Osteocyte (in vitro differentiated cells): ENCODE measurements at regions not wholly inside any gene's neighbourhood (a gene's known extent, or its start where the extent isn't known, plus 50 kb on each side); places are given as distances from the start of the nearest gene placed in this dataset.

Source experiments
- DNase-seq: peaks from one replicate; pipeline ENCODE4 v3.0.0; 2021; ENCODE audit warnings: mixed read lengths; ENCODE audit not compliant: unreplicated experiment; ENCODE audit errors: extremely low spot score
- H3K27ac Mint-ChIP-seq: one replicate; pipeline ENCODE4 v1.8.0; 2021; ENCODE audit warnings: mild to moderate bottlenecking, mixed read lengths; ENCODE audit not compliant: unreplicated experiment
- H3K27me3 Mint-ChIP-seq: one replicate; pipeline ENCODE4 v1.8.0; 2021; ENCODE audit warnings: mixed read lengths; ENCODE audit not compliant: unreplicated experiment
- H3K36me3 Mint-ChIP-seq: one replicate; pipeline ENCODE4 v1.8.0; 2021; ENCODE audit warnings: mixed read lengths; ENCODE audit not compliant: unreplicated experiment
- H3K4me1 Mint-ChIP-seq: one replicate; pipeline ENCODE4 v1.8.0; 2021; ENCODE audit warnings: mixed read lengths; ENCODE audit not compliant: unreplicated experiment
- H3K4me3 Mint-ChIP-seq: one replicate; pipeline ENCODE4 v1.8.0; 2021; ENCODE audit warnings: mild to moderate bottlenecking, moderate library complexity, mixed read lengths; ENCODE audit not compliant: unreplicated experiment
- H3K9me3 Mint-ChIP-seq: one replicate; pipeline ENCODE4 v1.8.0; 2021; ENCODE audit warnings: mixed read lengths; ENCODE audit not compliant: unreplicated experiment
- TF ChIP-seq, protein P1 (sequence below): fragments of 200-600 bp; sonication (generic); IDR thresholded peaks from 2 replicates; pipeline ENCODE4 v1.5.0; 2021; ENCODE audit warnings: antibody characterized with exemption, mild to moderate bottlenecking, moderate library complexity

DNA sequence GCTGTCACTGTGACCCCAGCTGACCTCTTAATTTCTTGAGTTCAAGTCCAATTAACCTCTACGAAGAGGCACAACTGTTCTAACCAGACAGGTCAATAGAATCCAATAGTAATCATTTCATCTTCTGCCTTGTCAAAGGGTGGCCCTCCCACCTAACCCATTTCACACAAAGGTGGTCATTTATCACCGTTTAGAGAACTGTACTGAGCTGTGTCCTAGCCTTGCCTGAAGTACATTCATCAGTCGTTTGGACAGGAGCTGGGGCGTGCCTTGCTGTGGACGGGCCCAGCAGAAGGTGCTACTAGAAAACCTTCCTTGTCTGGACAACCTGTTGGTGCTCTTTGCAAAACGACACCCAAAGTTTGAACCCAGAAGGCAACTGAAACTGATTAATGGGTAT lies 605.4 kb downstream of the ISL1 start:
- no peak for DNase-seq
- Mint-ChIP-seq H3K9me3 (no peaks in the 10 kb centered on the region), H3K36me3 (no peaks in the 10 kb centered on the region), H3K4me3 (no peak overlapping the region), H3K4me1 (no peaks in the 10 kb centered on the region), H3K27ac (no peak overlapping the region), H3K27me3 (no peaks in the 10 kb centered on the region)
- TF ChIP-seq, protein P1, sequence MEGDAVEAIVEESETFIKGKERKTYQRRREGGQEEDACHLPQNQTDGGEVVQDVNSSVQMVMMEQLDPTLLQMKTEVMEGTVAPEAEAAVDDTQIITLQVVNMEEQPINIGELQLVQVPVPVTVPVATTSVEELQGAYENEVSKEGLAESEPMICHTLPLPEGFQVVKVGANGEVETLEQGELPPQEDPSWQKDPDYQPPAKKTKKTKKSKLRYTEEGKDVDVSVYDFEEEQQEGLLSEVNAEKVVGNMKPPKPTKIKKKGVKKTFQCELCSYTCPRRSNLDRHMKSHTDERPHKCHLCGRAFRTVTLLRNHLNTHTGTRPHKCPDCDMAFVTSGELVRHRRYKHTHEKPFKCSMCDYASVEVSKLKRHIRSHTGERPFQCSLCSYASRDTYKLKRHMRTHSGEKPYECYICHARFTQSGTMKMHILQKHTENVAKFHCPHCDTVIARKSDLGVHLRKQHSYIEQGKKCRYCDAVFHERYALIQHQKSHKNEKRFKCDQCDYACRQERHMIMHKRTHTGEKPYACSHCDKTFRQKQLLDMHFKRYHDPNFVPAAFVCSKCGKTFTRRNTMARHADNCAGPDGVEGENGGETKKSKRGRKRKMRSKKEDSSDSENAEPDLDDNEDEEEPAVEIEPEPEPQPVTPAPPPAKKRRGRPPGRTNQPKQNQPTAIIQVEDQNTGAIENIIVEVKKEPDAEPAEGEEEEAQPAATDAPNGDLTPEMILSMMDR, result no peak

DNA sequence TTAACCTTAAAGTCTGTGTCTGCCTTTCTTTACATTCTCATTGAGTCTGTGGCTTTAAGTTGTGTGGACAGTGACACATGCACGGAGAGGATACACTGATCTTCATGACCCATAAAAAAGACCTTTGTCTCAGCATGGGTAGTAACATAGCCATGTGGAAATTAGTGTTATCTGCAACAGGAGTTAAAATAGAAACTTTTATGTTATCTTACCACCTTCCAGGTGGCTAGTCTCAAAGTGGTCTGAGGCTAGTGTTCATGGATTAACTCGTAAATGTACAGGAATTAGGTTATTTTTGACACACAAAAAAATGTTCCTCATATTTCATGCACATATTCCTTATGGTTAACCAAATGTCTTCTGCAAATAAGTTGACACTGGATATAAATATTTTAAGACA lies 607.0 kb downstream of the ISL1 start:
- no peaks in the 10 kb centered on the region for H3K4me1 Mint-ChIP-seq
- H3K36me3 Mint-ChIP-seq, result no peaks in the 10 kb centered on the region
- H3K27me3 Mint-ChIP-seq, result no peaks in the 10 kb centered on the region
- TF ChIP-seq, protein P1, result no peak
- no peak overlapping the region for H3K4me3 Mint-ChIP-seq
- no peaks in the 10 kb centered on the region for H3K9me3 Mint-ChIP-seq
- DNase-seq, result no peak
- no peak overlapping the region for H3K27ac Mint-ChIP-seq

DNA sequence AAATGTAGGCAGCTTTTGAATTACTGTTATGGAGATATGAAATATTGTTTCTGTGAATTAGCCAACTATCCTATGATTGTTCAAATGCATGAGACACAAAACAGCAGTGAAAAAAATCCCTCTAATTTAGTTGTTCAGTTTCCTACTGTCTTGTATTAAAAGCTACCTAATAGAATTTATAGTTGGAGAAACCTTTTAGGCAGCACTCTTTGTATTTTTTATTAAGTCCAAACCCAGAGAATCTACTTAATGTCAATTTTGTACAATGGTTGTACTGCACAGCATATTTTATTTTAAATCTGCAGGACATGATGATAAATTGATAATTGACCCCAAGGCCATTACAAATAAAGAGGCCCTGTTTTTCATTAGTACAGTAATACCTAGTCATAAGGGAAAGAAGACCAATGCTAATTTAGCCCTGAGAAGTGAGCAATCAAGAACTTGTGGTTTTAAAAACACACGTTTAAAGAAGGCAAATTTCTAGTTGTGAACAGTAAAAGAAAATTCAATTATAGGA lies 607.5 kb downstream of the ISL1 start:
- no peak for DNase-seq
- no peaks in the 10 kb centered on the region for H3K4me1 Mint-ChIP-seq

DNA sequence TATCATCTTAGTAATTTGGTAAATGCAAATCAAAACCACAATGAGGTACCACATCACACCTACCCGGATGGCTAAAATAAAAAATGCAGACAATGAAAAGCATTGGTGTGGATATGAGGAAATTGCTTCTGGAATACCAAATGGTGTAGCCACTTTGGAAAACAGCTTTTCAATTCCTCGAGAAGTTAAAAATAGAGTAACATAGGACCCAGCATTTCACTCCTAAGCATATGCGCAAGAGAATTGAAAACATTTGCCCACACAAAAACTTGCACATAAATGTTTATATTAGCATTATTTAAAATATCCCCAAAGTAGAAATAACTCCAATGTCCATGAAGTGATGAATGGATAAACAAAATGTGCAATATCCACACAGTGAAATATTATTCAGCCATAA lies 608.7 kb downstream of the ISL1 start:
- no peaks in the 10 kb centered on the region for H3K27me3 Mint-ChIP-seq

More for the DNA sequence above, 607.5 kb downstream of the ISL1 start:
- no peaks in the 10 kb centered on the region for H3K36me3 Mint-ChIP-seq
- no peaks in the 10 kb centered on the region for H3K27me3 Mint-ChIP-seq
- no peaks in the 10 kb centered on the region for H3K9me3 Mint-ChIP-seq
- TF ChIP-seq, protein P1, result no peak
- no peak overlapping the region for H3K4me3 Mint-ChIP-seq
- H3K27ac Mint-ChIP-seq, result no peak overlapping the region

DNA sequence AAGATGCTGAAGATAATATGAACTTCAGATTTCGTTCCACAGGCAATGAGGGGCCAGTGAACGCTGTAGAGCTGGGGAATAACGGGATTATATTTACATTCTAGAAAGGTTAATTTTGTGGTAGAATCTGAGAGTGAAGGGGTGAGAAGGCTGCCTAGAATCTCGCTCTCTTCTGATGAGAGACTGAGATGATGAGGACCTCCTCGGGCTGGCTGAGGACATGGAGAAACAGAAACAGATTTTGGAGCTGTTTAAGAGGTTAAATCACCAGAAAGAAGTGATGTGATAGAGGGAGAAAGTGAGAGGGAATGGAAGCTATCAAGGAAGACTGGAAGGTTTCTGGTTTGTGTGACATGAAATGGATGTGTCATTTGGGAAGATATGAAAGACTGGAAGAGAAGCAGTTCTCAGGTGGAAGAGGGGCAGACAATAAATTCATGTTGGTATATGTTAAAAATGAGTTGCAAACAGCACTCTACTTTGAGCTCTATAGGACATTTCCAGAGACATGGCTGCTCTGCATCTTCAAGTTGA lies 612.6 kb downstream of the ISL1 start:
- TF ChIP-seq, protein P1, result no peak
- Mint-ChIP-seq H3K4me1 (no peaks in the 10 kb centered on the region), H3K4me3 (no peak overlapping the region), H3K27me3 (no peaks in the 10 kb centered on the region), H3K36me3 (no peaks in the 10 kb centered on the region), H3K9me3 (no peaks in the 10 kb centered on the region), H3K27ac (no peak overlapping the region)
- DNase-seq, result no peak

More for the DNA sequence above, 608.7 kb downstream of the ISL1 start:
- Mint-ChIP-seq H3K4me3 (no peak overlapping the region), H3K36me3 (no peaks in the 10 kb centered on the region), H3K9me3 (no peaks in the 10 kb centered on the region), H3K4me1 (no peaks in the 10 kb centered on the region), H3K27ac (no peak overlapping the region)
- TF ChIP-seq, protein P1, result no peak
- no peak for DNase-seq
